Spleen (tissue), 7 donors: ENCODE measurements at regions not wholly inside any gene's neighbourhood (a gene's known extent, or its start where the extent isn't known, plus 50 kb on each side); places are given as distances from the start of the nearest gene placed in this dataset.

Source experiments
- POLR2A ChIP-seq, 3 donors: fragments of 450-650 bp; IDR thresholded peaks; one replicate each; pipeline ENCODE4 v1.5.1; 2017; ENCODE audit warnings: antibody characterized with exemption in 3 of 3, mild to moderate bottlenecking in 1 of 3
- POLR2AphosphoS5 ChIP-seq, 3 donors: sonication (generic); formaldehyde crosslinking; IDR thresholded peaks; one replicate each; pipeline ENCODE4 v1.5.1; 2017; ENCODE audit warnings: antibody characterized with exemption in 3 of 3
- TF ChIP-seq, protein P1 (sequence below), 11 experiments: fragments of 200-600 bp in 7 of 11; fragments of 450-650 bp in 4 of 11; sonication (generic) in 4 of 11; IDR thresholded peaks in 8 of 11; conservative IDR thresholded peaks in 3 of 11; 1 replicate in 7 of 11; 2 replicates in 4 of 11; pipeline versions ENCODE4 v1.4.0 to v1.8.0; 2016 to 2021; ENCODE audit warnings: antibody characterized with exemption in 11 of 11, inconsistent platforms in 4 of 11, mild to moderate bottlenecking in 1 of 11
- donor health status: DM: no; HTN: no; CAD: no; lungs with moderate emphysema.
- donor health status: DM: no; HTN: no; CAD: no.
- donor health status: DM: no; HTN: no; CAD: no.

DNA sequence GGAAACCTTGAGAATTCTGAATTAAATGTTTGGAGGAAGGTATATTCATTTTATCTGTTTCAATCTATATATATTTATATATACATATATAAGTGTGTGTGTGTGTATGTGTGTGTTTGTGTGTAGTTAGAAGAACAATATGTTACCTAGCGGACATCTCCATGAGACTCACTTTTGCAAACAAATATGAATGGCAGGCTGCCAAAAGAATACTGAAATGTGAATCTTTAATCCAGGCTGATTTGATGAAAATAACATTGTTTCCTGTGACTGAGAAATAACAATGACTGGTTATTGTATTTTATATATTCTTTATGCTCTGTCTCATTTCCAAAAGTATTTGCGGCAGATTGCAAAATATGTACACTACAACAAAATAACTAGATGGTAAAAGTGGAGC lies 255.5 kb upstream of the TGFBR2 start:
- TF ChIP-seq, protein P1, sequence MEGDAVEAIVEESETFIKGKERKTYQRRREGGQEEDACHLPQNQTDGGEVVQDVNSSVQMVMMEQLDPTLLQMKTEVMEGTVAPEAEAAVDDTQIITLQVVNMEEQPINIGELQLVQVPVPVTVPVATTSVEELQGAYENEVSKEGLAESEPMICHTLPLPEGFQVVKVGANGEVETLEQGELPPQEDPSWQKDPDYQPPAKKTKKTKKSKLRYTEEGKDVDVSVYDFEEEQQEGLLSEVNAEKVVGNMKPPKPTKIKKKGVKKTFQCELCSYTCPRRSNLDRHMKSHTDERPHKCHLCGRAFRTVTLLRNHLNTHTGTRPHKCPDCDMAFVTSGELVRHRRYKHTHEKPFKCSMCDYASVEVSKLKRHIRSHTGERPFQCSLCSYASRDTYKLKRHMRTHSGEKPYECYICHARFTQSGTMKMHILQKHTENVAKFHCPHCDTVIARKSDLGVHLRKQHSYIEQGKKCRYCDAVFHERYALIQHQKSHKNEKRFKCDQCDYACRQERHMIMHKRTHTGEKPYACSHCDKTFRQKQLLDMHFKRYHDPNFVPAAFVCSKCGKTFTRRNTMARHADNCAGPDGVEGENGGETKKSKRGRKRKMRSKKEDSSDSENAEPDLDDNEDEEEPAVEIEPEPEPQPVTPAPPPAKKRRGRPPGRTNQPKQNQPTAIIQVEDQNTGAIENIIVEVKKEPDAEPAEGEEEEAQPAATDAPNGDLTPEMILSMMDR (IDR thresholded peaks at IDR 0.05 in 8 of 11, conservative IDR thresholded peaks at IDR 0.05 in 3 of 11) = no peak
- TF ChIP-seq POLR2A (IDR thresholded peaks at IDR 0.05) (no peak), POLR2AphosphoS5 (IDR thresholded peaks at IDR 0.05) (no peak)
